ENCODE measurements at regions not wholly inside any gene's neighbourhood (a gene's known extent, or its start where the extent isn't known, plus 50 kb on each side); places are given as distances from the start of the nearest gene placed in this dataset.
"Not testable (repeated sequence)": the region's sequence is repeated elsewhere in the genome, so short reads cannot be mapped to it uniquely, and the experiment has no call there.

DNA sequence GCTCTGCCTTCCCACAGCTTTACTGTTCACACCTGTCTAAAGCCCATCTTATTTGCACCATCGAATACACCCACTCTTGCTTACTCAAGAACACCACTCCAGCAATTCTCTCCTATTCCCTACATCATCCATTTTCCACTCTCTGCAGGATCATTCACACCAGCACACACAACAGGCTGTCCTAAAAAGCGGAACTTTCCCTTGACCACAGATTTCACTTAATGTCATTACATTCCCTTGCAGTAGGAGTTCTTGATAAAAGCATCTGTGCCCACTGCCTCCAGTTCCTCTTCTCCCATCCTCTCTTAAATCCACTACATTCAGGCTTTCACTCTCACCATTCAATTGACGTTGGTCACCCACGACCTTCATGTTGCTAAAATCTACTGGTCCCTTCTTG, 103.0 kb upstream of the PABPC3 start:
- TF ChIP-seq ZBTB33 (IDR thresholded peaks at IDR 0.05); CREB1 (IDR thresholded peaks at IDR 0.05; ENCODE audit: low read depth); EZH2 (IDR thresholded peaks at IDR 0.05; ENCODE audit: borderline replicate concordance, control insufficient read depth, low read depth, low read length); MAX (IDR thresholded peaks at IDR 0.05; ENCODE audit: low read depth, low read length); RELA (IDR thresholded peaks at IDR 0.05; ENCODE audit: borderline replicate concordance, partially characterized antibody); MYC (IDR thresholded peaks at IDR 0.05; ENCODE audit: insufficient read depth, insufficient read length, insufficient replicate concordance, low read length, severe bottlenecking); CTCF (IDR thresholded peaks at IDR 0.05 in 2 of 3, conservative IDR thresholded peaks at IDR 0.05 in 1 of 3; ENCODE audit: control insufficient read depth in 2 of 3, extremely low read depth in 1 of 3, insufficient read depth in 1 of 3, low read depth in 3 of 3, low read length in 3 of 3); BHLHE40 (IDR thresholded peaks at IDR 0.05; ENCODE audit: borderline replicate concordance in 1 of 2, low read depth in 2 of 2, low read length in 1 of 2); BMI1 (IDR thresholded peaks at IDR 0.05; ENCODE audit: borderline replicate concordance); EP300 (IDR thresholded peaks at IDR 0.05; ENCODE audit: borderline replicate concordance in 1 of 2, control insufficient read depth in 1 of 2, low read depth in 2 of 2, low read length in 2 of 2); RAD21 (IDR thresholded peaks at IDR 0.05; ENCODE audit: insufficient read depth, low read depth, low read length); SMARCA5 (IDR thresholded peaks at IDR 0.05): not testable (repeated sequence)
- TF ChIP-seq, protein P1, sequence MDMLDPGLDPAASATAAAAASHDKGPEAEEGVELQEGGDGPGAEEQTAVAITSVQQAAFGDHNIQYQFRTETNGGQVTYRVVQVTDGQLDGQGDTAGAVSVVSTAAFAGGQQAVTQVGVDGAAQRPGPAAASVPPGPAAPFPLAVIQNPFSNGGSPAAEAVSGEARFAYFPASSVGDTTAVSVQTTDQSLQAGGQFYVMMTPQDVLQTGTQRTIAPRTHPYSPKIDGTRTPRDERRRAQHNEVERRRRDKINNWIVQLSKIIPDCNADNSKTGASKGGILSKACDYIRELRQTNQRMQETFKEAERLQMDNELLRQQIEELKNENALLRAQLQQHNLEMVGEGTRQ (IDR thresholded peaks at IDR 0.05; ENCODE audit: borderline replicate concordance, low read depth, low read length): not testable (repeated sequence)
